ENCODE measurements at regions not wholly inside any gene's neighbourhood (a gene's known extent, or its start where the extent isn't known, plus 50 kb on each side); places are given as distances from the start of the nearest gene placed in this dataset.

DNA sequence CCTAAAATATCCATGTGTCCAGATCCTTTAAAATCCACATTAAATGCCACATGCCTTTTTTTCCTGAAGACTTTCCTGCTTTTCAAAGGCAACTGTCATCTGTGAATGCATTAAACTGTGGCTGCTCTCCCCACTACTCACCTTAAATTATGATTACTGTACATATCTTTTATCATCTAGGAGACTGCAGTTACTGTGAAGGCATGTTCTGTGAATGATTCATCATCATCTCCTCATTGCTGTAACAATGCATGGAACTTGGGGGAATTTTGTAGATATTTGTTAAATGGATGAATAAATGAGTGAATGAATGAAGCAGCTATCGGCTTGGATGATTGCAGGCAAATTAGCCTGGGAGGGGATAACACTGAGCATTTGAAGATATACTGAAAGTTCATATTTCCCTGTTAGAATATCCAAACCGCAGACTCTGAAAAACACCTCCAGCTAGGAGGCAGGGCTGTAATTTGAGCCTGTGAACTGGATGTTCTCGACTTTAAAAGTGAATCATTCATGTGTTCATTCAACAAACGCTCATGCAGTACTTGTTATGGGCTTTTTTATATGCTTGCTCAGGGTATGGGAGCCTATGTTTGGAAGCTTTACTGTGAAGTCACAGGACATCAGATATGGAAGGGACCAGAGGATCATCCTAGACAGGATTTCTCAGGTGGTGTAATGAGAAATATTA, 519.2 kb downstream of the KIF4B start:
- TF ChIP-seq, protein P1, sequence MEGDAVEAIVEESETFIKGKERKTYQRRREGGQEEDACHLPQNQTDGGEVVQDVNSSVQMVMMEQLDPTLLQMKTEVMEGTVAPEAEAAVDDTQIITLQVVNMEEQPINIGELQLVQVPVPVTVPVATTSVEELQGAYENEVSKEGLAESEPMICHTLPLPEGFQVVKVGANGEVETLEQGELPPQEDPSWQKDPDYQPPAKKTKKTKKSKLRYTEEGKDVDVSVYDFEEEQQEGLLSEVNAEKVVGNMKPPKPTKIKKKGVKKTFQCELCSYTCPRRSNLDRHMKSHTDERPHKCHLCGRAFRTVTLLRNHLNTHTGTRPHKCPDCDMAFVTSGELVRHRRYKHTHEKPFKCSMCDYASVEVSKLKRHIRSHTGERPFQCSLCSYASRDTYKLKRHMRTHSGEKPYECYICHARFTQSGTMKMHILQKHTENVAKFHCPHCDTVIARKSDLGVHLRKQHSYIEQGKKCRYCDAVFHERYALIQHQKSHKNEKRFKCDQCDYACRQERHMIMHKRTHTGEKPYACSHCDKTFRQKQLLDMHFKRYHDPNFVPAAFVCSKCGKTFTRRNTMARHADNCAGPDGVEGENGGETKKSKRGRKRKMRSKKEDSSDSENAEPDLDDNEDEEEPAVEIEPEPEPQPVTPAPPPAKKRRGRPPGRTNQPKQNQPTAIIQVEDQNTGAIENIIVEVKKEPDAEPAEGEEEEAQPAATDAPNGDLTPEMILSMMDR (conservative IDR thresholded peaks at IDR 0.05): no peak
- Histone ChIP-seq H3K4me3 (ENCODE audit: low read length) (no peak overlapping the region), H3K9ac (ENCODE audit: extremely low read depth, low read length, poor library complexity, severe bottlenecking) (no peak overlapping the region), H3K9me3 (ENCODE audit: control insufficient read depth, low read length) (no peaks in the 10 kb centered on the region), H3K36me3 (ENCODE audit: control insufficient read depth, insufficient read depth, low read length) (no peaks in the 10 kb centered on the region), H3K27ac (ENCODE audit: low read depth, low read length) (no peak overlapping the region), H3K4me1 (ENCODE audit: control insufficient read depth, insufficient read depth, low read length) (no peaks in the 10 kb centered on the region), H3K27me3 (ENCODE audit: control insufficient read depth, insufficient read depth, low read length, poor library complexity, severe bottlenecking) (no peaks in the 10 kb centered on the region)
- no peaks in the 10 kb centered on the region for H3K27me3 Mint-ChIP-seq (ENCODE audit: insufficient read depth)
- no peak overlapping the region for H3K4me3 Mint-ChIP-seq
- no peak for DNase-seq
- 94 to 95% methylated on average over 3 to 4 of the region's 4 CpGs for WGBS, 2 experiments (ENCODE audit: insufficient coverage in 1 of 2, insufficient read length in 1 of 2)
- no peaks in the 10 kb centered on the region for H3K36me3 Mint-ChIP-seq (ENCODE audit: low read depth)
- H3K9me3 Mint-ChIP-seq: peaks cover 3% of the 10 kb centered on the region
- H3K4me1 Mint-ChIP-seq: peaks cover 7% of the 10 kb centered on the region
- H3K27ac Mint-ChIP-seq: no peak overlapping the region

DNA sequence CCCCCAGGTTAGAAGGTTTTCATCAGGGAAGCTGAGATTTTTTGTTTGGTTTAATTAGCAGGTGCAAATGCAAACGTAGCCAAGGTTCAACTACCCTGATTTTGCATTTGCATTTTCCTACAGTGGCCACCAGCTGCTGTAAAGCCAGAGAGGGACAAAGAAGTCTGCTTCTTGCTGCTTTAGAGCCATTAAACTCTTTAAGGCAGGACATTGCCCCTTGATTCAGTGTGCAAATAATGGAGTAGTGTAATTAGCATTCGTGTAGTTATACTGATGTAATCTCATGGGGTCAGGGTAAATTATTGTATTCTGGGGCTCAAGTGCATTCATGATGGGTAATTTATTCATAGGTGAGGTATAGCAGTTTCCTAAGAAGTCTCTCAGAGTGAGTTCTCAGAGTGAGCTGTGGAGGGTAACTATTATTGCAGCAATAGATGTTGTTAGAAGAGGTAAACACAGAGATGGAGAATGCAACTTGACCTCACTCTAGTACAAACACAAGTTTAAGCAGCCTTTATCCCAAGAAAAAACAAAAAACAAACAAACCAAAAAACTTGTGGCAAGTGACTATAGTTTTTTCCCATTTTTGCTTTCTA, 526.5 kb downstream of the KIF4B start:
- H3K9me3 ChIP-seq (ENCODE audit: control insufficient read depth, low read length): no peaks in the 10 kb centered on the region
- Mint-ChIP-seq H3K36me3 (ENCODE audit: low read depth) (no peaks in the 10 kb centered on the region), H3K4me3 (no peak overlapping the region), H3K27ac (no peak overlapping the region), H3K9me3 (peaks cover 3% of the 10 kb centered on the region), H3K4me1 (peaks cover 15% of the 10 kb centered on the region), H3K27me3 (ENCODE audit: insufficient read depth) (no peaks in the 10 kb centered on the region)
- H3K36me3 ChIP-seq (ENCODE audit: control insufficient read depth, insufficient read depth, low read length): no peaks in the 10 kb centered on the region
- H3K27me3 ChIP-seq (ENCODE audit: control insufficient read depth, insufficient read depth, low read length, poor library complexity, severe bottlenecking): no peaks in the 10 kb centered on the region
- no peak overlapping the region for H3K4me3 ChIP-seq (ENCODE audit: low read length)
- no peak overlapping the region for H3K9ac ChIP-seq (ENCODE audit: extremely low read depth, low read length, poor library complexity, severe bottlenecking)
- H3K4me1 ChIP-seq (ENCODE audit: control insufficient read depth, insufficient read depth, low read length): no peaks in the 10 kb centered on the region
- WGBS, 2 experiments (ENCODE audit: insufficient coverage in 1 of 2, insufficient read length in 1 of 2): 8 to 40% methylated on average over 2 of the region's 2 CpGs
- DNase-seq: no peak
- H3K27ac ChIP-seq (ENCODE audit: low read depth, low read length): peak overlapping the region; percentile 54
- TF ChIP-seq, protein P1 (conservative IDR thresholded peaks at IDR 0.05): no peak

DNA sequence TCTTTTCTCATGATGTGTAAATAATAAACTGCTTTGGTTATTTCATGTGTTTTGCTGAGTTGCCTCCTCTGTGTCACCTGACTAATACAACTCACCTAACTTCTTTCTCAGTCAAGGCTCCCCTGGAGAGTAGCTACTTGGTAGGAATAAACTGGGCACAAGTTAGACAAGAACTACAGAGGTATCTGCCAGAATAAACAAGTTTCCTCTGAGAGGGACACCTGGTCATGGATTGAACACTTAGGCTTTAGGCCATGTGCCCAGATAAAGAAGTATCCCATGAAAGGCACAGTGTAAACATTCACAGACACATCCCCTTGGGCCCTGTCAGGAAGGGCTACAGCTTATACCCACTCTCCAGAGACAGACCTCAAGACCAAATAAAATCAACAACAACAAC, 532.5 kb downstream of the KIF4B start:
- H3K27me3 ChIP-seq (ENCODE audit: control insufficient read depth, insufficient read depth, low read length, poor library complexity, severe bottlenecking): no peaks in the 10 kb centered on the region
- no peaks in the 10 kb centered on the region for H3K36me3 ChIP-seq (ENCODE audit: control insufficient read depth, insufficient read depth, low read length)
- H3K9me3 ChIP-seq (ENCODE audit: control insufficient read depth, low read length): no peaks in the 10 kb centered on the region
- TF ChIP-seq, protein P1 (conservative IDR thresholded peaks at IDR 0.05): no peak
- H3K4me1 Mint-ChIP-seq: no peaks in the 10 kb centered on the region
- no peaks in the 10 kb centered on the region for H3K36me3 Mint-ChIP-seq (ENCODE audit: low read depth)
- no peak for DNase-seq
- no peak overlapping the region for H3K4me3 ChIP-seq (ENCODE audit: low read length)
- H3K4me1 ChIP-seq (ENCODE audit: control insufficient read depth, insufficient read depth, low read length): no peaks in the 10 kb centered on the region
- no peak overlapping the region for H3K4me3 Mint-ChIP-seq
- no peak overlapping the region for H3K27ac Mint-ChIP-seq
- H3K27ac ChIP-seq (ENCODE audit: low read depth, low read length): no peak overlapping the region
- no peak overlapping the region for H3K9ac ChIP-seq (ENCODE audit: extremely low read depth, low read length, poor library complexity, severe bottlenecking)
- H3K9me3 Mint-ChIP-seq: no peaks in the 10 kb centered on the region
- H3K27me3 Mint-ChIP-seq (ENCODE audit: insufficient read depth): no peaks in the 10 kb centered on the region
